Epithelial cell of proximal tubule (primary cell): ENCODE measurements at regions not wholly inside any gene's neighbourhood (a gene's known extent, or its start where the extent isn't known, plus 50 kb on each side); places are given as distances from the start of the nearest gene placed in this dataset.

Experiments
- DNase-seq: peaks from one replicate; pipeline ENCODE4 v3.0.0-alpha.2; 2011; ENCODE audit warnings: low read depth
- H3K4me3 ChIP-seq: 2 replicates; pipeline ENCODE4 v1.5.1; 2011; ENCODE audit warnings: low read depth, mild to moderate bottlenecking, low read length
- TF ChIP-seq, protein P1 (sequence below): conservative IDR thresholded peaks from 2 replicates; pipeline ENCODE4 v1.5.1; 2012; ENCODE audit warnings: low read depth, mild to moderate bottlenecking, low read length

DNA sequence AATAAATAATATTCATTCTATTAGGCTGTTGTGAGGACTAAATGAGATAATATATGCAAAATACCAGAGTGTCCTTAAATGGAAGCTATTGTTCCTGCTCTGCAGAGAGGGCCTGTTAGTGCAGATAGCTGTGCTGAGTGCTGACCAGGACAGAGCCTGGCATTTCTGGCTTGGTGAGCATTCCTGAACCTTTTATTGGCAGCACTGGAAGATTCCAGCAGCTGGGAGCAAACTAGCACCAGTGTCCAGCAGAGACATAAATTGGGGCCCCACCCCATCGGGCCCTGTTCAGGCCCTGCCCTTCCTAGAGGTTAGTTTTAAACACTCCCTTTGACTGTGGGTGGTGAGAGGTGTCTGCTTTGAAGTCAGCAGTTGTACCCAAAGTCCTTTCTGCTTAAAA, 85.9 kb upstream of the GADD45A start:
- DNase-seq = no peak
- TF ChIP-seq, protein P1, sequence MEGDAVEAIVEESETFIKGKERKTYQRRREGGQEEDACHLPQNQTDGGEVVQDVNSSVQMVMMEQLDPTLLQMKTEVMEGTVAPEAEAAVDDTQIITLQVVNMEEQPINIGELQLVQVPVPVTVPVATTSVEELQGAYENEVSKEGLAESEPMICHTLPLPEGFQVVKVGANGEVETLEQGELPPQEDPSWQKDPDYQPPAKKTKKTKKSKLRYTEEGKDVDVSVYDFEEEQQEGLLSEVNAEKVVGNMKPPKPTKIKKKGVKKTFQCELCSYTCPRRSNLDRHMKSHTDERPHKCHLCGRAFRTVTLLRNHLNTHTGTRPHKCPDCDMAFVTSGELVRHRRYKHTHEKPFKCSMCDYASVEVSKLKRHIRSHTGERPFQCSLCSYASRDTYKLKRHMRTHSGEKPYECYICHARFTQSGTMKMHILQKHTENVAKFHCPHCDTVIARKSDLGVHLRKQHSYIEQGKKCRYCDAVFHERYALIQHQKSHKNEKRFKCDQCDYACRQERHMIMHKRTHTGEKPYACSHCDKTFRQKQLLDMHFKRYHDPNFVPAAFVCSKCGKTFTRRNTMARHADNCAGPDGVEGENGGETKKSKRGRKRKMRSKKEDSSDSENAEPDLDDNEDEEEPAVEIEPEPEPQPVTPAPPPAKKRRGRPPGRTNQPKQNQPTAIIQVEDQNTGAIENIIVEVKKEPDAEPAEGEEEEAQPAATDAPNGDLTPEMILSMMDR = no peak
- no peak overlapping the region for H3K4me3 ChIP-seq

DNA sequence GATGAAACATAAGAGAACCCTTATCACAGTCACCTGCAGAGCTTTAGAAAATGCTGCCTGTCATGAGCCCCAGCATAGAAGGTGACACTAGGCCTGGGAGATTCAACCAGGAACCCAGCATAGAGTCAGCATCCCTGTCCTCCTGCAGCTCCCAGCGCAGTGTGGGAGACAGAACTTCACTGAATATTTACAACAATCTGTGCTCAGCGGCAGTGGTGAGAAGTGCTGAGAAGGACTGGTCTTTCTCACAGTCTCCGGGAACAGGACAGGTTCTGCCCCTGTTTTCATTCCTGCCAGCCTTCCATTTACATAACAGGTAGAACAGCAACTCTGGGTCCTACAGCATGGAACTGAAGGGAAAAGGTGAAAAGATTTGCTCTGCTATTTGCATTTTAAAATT, 83.5 kb upstream of the GADD45A start:
- no peak for DNase-seq
- no peak overlapping the region for H3K4me3 ChIP-seq
- TF ChIP-seq, protein P1 = no peak

DNA sequence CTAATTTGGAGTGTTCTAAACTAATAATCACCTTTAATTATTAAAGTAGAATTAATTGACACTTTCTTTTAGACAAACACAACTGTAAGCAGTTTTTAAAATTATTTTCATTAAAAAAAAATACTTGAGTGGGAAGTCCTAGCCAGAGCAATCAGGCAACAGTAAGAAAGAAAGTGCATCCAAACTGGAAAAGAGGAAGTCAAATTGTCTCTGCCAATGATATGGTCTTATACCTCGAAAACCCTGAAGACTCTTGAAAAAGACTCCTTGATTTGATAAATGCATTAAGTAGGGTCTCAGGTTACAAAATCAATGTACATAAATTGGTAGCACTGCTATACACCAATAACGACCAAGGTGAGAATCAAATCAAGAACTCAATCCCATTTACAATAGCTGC, 83.0 kb upstream of the GADD45A start:
- TF ChIP-seq, protein P1 = no peak
- H3K4me3 ChIP-seq = no peak overlapping the region
- no peak for DNase-seq

DNA sequence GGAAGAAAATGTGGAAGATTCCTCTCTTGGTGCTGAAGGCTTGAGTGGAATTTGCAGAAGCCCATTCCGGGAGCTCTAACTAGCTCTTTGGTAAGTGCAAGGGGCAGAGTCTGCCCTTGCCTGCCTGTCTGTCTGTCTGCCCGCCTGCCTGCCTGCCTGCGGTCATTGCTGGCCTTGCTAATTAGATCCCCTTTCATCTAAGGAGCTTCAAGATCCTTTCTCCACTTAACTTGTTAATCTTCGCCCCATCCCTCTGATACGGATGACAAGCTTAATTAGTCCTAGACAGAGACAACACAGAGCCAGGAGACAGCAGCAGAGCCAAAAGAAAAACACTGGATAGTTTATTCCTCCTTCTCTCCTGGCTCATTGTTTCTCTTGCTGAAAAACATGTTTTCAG, 80.2 kb upstream of the GADD45A start:
- TF ChIP-seq, protein P1 = no peak
- DNase-seq = no peak
- H3K4me3 ChIP-seq = no peak overlapping the region

DNA sequence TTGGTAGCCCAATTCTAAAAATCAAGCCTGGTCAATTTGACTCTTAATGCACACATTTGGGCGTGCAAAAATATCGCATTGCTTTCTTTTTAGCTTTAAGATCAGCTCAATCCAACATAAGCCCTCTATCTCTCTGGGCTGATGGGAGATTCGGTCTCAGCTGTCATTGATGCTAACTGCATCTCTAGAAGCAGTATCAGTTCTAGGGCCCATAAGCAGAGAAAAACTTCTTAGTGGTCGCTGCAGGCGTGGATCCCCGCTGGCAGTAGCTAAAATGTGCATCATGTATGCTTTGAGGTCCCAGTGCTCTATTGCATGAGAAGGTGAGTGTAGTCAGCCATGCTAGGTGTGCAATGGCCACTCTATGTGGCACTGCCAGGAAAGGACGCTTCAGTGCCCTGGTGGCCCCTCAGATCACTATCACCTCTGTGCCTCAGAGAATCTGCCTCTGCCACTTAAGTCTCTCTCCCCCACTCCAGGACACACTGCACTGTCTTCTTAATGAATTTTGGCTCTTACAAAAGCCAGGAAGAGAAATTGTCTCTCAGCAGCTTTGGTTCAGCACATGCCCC, 79.7 kb upstream of the GADD45A start:
- TF ChIP-seq, protein P1 = no peak
- DNase-seq = no peak
- H3K4me3 ChIP-seq = no peak overlapping the region

DNA sequence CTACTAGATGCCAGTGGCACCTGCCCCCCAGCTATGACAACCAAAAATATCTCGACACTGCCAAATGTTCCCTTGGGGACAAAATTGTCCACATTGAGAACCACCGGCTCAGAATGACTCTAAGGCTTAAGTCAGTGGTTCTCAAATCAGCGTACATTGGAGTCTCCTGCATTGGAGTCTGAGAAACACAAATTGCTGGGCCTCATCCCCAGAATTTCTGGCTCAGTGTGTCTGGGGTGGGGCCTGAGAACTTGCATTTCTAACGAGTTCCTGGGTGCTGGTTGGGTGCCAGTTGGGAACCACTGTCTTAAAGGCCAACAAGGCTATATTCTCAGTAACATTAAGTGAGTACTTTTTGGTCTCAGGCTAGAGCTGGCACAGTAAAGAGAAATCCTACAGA, 77.7 kb upstream of the GADD45A start:
- no peak for DNase-seq
- TF ChIP-seq, protein P1 = no peak
- no peak overlapping the region for H3K4me3 ChIP-seq

DNA sequence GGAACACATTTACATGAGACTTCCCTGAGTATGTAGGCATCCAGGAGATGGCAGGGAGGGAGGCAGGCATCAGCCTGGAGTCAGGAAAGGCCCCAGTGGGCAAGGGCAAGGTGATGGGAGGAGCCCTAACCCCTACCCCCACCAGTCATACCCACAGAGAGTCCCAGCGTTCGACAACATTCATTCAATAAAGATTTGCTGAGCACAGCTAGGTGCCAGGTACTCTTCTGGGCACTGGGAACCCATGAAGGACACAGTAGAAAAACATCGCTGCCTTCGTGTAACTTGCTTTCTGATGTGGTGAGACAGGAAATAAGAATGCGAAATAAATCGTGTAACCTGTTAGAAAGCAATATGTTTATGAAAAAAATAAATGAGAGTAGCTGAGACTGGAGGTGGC, 77.3 kb upstream of the GADD45A start:
- DNase-seq = no peak
- no peak overlapping the region for H3K4me3 ChIP-seq
- TF ChIP-seq, protein P1 = no peak
